GM18520 (cell line): ENCODE measurements at regions not wholly inside any gene's neighbourhood (a gene's known extent, or its start where the extent isn't known, plus 50 kb on each side); places are given as distances from the start of the nearest gene placed in this dataset.

Source experiments
- ATAC-seq: cut with Tn5 transposase; IDR thresholded peaks from one replicate; pipeline ENCODE4 v1.9.1; 2021; ENCODE audit not compliant: unreplicated experiment

- no peak for ATAC-seq
These were observed 112.6 kb downstream of the CDC5L start for GRCh38 chr6:44500074-44500473.

- ATAC-seq = no peak
These were observed 116.0 kb downstream of the CDC5L start for GRCh38 chr6:44503471-44503870.

GRCh38 chr6:44504301-44504791 is 116.8 kb downstream of the CDC5L start:
- ATAC-seq = no peak

- no peak for ATAC-seq
These were observed 118.2 kb downstream of the CDC5L start for GRCh38 chr6:44505751-44506150.

GRCh38 chr6:44507014-44507413 is 119.5 kb downstream of the CDC5L start:
- ATAC-seq = no peak

- no peak for ATAC-seq
These were observed 121.1 kb downstream of the CDC5L start for GRCh38 chr6:44508646-44509045.

- no peak for ATAC-seq
These were observed 123.6 kb downstream of the CDC5L start for GRCh38 chr6:44511126-44511525.

GRCh38 chr6:44512868-44513741 is 125.6 kb downstream of the CDC5L start:
- ATAC-seq = no peak

GRCh38 chr6:44514085-44514484 is 126.6 kb downstream of the CDC5L start:
- ATAC-seq = no peak

- no peak for ATAC-seq
These were observed 127.2 kb downstream of the CDC5L start for GRCh38 chr6:44514576-44515193.

GRCh38 chr6:44522871-44523270 is 135.4 kb downstream of the CDC5L start:
- no peak for ATAC-seq

GRCh38 chr6:44524476-44525227 is 137.1 kb downstream of the CDC5L start:
- no peak for ATAC-seq

- no peak for ATAC-seq
These were observed 138.3 kb downstream of the CDC5L start for GRCh38 chr6:44525761-44526351.

GRCh38 chr6:44527181-44527580 is 139.7 kb downstream of the CDC5L start:
- ATAC-seq = no peak

- no peak for ATAC-seq
These were observed 140.3 kb downstream of the CDC5L start for GRCh38 chr6:44527583-44528369.

GRCh38 chr6:44528370-44528644 is 140.8 kb downstream of the CDC5L start:
- no peak for ATAC-seq

GRCh38 chr6:44528716-44529115 is 141.2 kb downstream of the CDC5L start:
- no peak for ATAC-seq

GRCh38 chr6:44529146-44529905 is 141.8 kb downstream of the CDC5L start:
- no peak for ATAC-seq

- no peak for ATAC-seq
These were observed 142.9 kb downstream of the CDC5L start for GRCh38 chr6:44530209-44530909.
